Endodermal cell (in vitro differentiated cells): ENCODE measurements at regions not wholly inside any gene's neighbourhood (a gene's known extent, or its start where the extent isn't known, plus 50 kb on each side); places are given as distances from the start of the nearest gene placed in this dataset.

Experiments used
- DNase-seq: peaks from one replicate; pipeline ENCODE4 v3.0.0-alpha.2; 2017
- H3K27ac ChIP-seq: 2 replicates; pipeline ENCODE4 v1.5.1; 2013; ENCODE audit warnings: mild to moderate bottlenecking, low read depth, low read length, moderate library complexity
- H3K27me3 ChIP-seq: 2 replicates; pipeline ENCODE4 v1.6.1; 2013; ENCODE audit warnings: mild to moderate bottlenecking, low read length, moderate library complexity; ENCODE audit not compliant: insufficient read depth, control insufficient read depth, poor library complexity, severe bottlenecking
- H3K36me3 ChIP-seq: 2 replicates; pipeline ENCODE4 v1.7.0; 2013; ENCODE audit warnings: mild to moderate bottlenecking, low read length, moderate library complexity; ENCODE audit not compliant: control insufficient read depth, insufficient read depth
- H3K4me1 ChIP-seq: one replicate; pipeline ENCODE4 v1.7.0; 2013; ENCODE audit warnings: low read length; ENCODE audit not compliant: control insufficient read depth, insufficient read depth
- H3K4me3 ChIP-seq: 2 replicates; pipeline ENCODE4 v1.5.1; 2013; ENCODE audit warnings: mild to moderate bottlenecking, low read length, moderate library complexity
- H3K9ac ChIP-seq: 2 replicates; pipeline ENCODE4 v1.6.1; 2013; ENCODE audit warnings: mild to moderate bottlenecking, low read length, moderate library complexity; ENCODE audit not compliant: poor library complexity, severe bottlenecking; ENCODE audit errors: extremely low read depth
- H3K9me3 ChIP-seq: 2 replicates; pipeline ENCODE4 v1.6.1; 2013; ENCODE audit warnings: mild to moderate bottlenecking, low read length, moderate library complexity; ENCODE audit not compliant: control insufficient read depth
- H3K27ac Mint-ChIP-seq: 2 replicates; pipeline ENCODE4 v1.8.0; 2020; ENCODE audit warnings: mixed read lengths
- H3K27me3 Mint-ChIP-seq: 2 replicates; pipeline ENCODE4 v1.8.0; 2021; ENCODE audit warnings: mild to moderate bottlenecking, mixed read lengths; ENCODE audit not compliant: insufficient read depth
- H3K36me3 Mint-ChIP-seq: 2 replicates; pipeline ENCODE4 v1.8.0; 2020; ENCODE audit warnings: low read depth, mixed read lengths
- H3K4me1 Mint-ChIP-seq: 2 replicates; pipeline ENCODE4 v1.8.0; 2020; ENCODE audit warnings: mixed read lengths
- H3K4me3 Mint-ChIP-seq: 2 replicates; pipeline ENCODE4 v1.8.0; 2020; ENCODE audit warnings: mild to moderate bottlenecking, moderate library complexity, mixed read lengths
- H3K9me3 Mint-ChIP-seq: 2 replicates; pipeline ENCODE4 v1.8.0; 2020; ENCODE audit warnings: mild to moderate bottlenecking, mixed read lengths
- CTCF ChIP-seq: fragments of 200-600 bp; sonication (generic); conservative IDR thresholded peaks from 2 replicates; pipeline ENCODE4 v1.5.0; 2021; ENCODE audit warnings: antibody characterized with exemption, mild to moderate bottlenecking
- WGBS, 2 experiments: methylation state at CpG; one replicate each; pipeline versions ENCODE4 v1.1.5 to v1.1.7; 2013; ENCODE audit warnings: missing lambda C conversion rate in 2 of 2, mixed read lengths in 1 of 2; ENCODE audit not compliant: insufficient coverage in 1 of 2, insufficient read length in 1 of 2; 5-methylcytosine and 5-hydroxymethylcytosine counted together

GRCh38 chr12:60252359-60253096 is 656.7 kb downstream of the SLC16A7 start:
- Histone ChIP-seq H3K27me3 (no peaks in the 10 kb centered on the region), H3K36me3 (no peaks in the 10 kb centered on the region), H3K4me1 (no peaks in the 10 kb centered on the region), H3K4me3 (no peak overlapping the region), H3K27ac (no peak overlapping the region), H3K9me3 (no peaks in the 10 kb centered on the region), H3K9ac (no peak overlapping the region)
- no peak for TF ChIP-seq CTCF
- Mint-ChIP-seq H3K4me1 (no peaks in the 10 kb centered on the region), H3K36me3 (no peaks in the 10 kb centered on the region), H3K27ac (no peak overlapping the region), H3K27me3 (no peaks in the 10 kb centered on the region), H3K9me3 (no peaks in the 10 kb centered on the region), H3K4me3 (no peak overlapping the region)
- no peak for DNase-seq
- WGBS, 2 experiments, result 82 to 85% methylated on average over 4 to 7 of the region's 7 CpGs

GRCh38 chr12:60255044-60255443 is 659.2 kb downstream of the SLC16A7 start:
- no peaks in the 10 kb centered on the region for H3K36me3 ChIP-seq
- no peaks in the 10 kb centered on the region for H3K36me3 Mint-ChIP-seq
- H3K9me3 Mint-ChIP-seq, result no peaks in the 10 kb centered on the region
- no peak overlapping the region for H3K27ac Mint-ChIP-seq
- H3K4me3 Mint-ChIP-seq, result no peak overlapping the region
- no peak for DNase-seq
- no peaks in the 10 kb centered on the region for H3K4me1 Mint-ChIP-seq
- H3K4me3 ChIP-seq, result no peak overlapping the region
- H3K4me1 ChIP-seq, result no peaks in the 10 kb centered on the region
- H3K27me3 Mint-ChIP-seq, result no peaks in the 10 kb centered on the region
- H3K27me3 ChIP-seq, result no peaks in the 10 kb centered on the region
- 100% methylated on average over 1 of the region's 1 CpG; no CpG with 5 or more reads in 1 of the 2 experiments for WGBS, 2 experiments
- no peak overlapping the region for H3K9ac ChIP-seq
- H3K27ac ChIP-seq, result no peak overlapping the region
- TF ChIP-seq CTCF, result no peak
- H3K9me3 ChIP-seq, result no peaks in the 10 kb centered on the region

- H3K9ac ChIP-seq, result no peak overlapping the region
- no peak overlapping the region for H3K4me3 ChIP-seq
- 81% methylated on average over 1 of the region's 1 CpG; no CpG with 5 or more reads in 1 of the 2 experiments for WGBS, 2 experiments
- Mint-ChIP-seq H3K4me3 (no peak overlapping the region), H3K9me3 (no peaks in the 10 kb centered on the region), H3K36me3 (no peaks in the 10 kb centered on the region), H3K27ac (no peak overlapping the region), H3K4me1 (no peaks in the 10 kb centered on the region), H3K27me3 (no peaks in the 10 kb centered on the region)
- H3K9me3 ChIP-seq, result no peaks in the 10 kb centered on the region
- TF ChIP-seq CTCF, result peak; percentile 46
- no peaks in the 10 kb centered on the region for H3K27me3 ChIP-seq
- no peak overlapping the region for H3K27ac ChIP-seq
- no peaks in the 10 kb centered on the region for H3K4me1 ChIP-seq
- no peaks in the 10 kb centered on the region for H3K36me3 ChIP-seq
- no peak for DNase-seq
Observed at GRCh38 chr12:60257063-60257462, 661.2 kb downstream of the SLC16A7 start.
